Uterus (tissue), 2 donors: ENCODE measurements at regions not wholly inside any gene's neighbourhood (a gene's known extent, or its start where the extent isn't known, plus 50 kb on each side); places are given as distances from the start of the nearest gene placed in this dataset.
"Not testable (repeated sequence)": the region's sequence is repeated elsewhere in the genome, so short reads cannot be mapped to it uniquely, and the experiment has no call there.

Experiments
- CTCF ChIP-seq, 4 experiments: fragments of 200-600 bp in 2 of 4; fragments of 450-650 bp in 2 of 4; sonication (generic) in 2 of 4; IDR thresholded peaks; one replicate each; pipeline ENCODE4 v1.5.1; 2016 to 2019; ENCODE audit warnings: antibody characterized with exemption in 4 of 4, mild to moderate bottlenecking in 2 of 4, moderate library complexity in 1 of 4
- POLR2A ChIP-seq, 2 donors: fragments of 450-650 bp; IDR thresholded peaks; one replicate each; pipeline ENCODE4 v1.6.1; 2016; ENCODE audit warnings: antibody characterized with exemption in 2 of 2, mild to moderate bottlenecking in 1 of 2, moderate library complexity in 1 of 2

- TF ChIP-seq POLR2A, CTCF (IDR thresholded peaks at IDR 0.05): not testable (repeated sequence)
Observed at GRCh38 chr4:85196015-85196414, 229.5 kb upstream of the WDFY3 start.
